Keratinocyte (primary cell): ENCODE measurements at regions not wholly inside any gene's neighbourhood (a gene's known extent, or its start where the extent isn't known, plus 50 kb on each side); places are given as distances from the start of the nearest gene placed in this dataset.

Source experiments
- DNase-seq: peaks from one replicate; pipeline ENCODE4 v3.0.0-alpha.2; 2011; ENCODE audit warnings: low read depth, missing footprints, low spot score
- FAIRE-seq: peaks from 2 replicates; lab custom pipeline; 2011; peaks lifted over from hg19 to GRCh38; lab: Jason Lieb, UNC
- H2AFZ ChIP-seq: 2 replicates; pipeline ENCODE4 v1.6.0; 2012; ENCODE audit warnings: low read length, control low read depth, inconsistent platforms; ENCODE audit not compliant: control insufficient read depth
- H3K27ac ChIP-seq: 2 replicates; pipeline ENCODE4 v1.5.1; 2011; ENCODE audit warnings: low read length; ENCODE audit not compliant: control insufficient read depth, insufficient read depth
- H3K27me3 ChIP-seq: 3 replicates; pipeline ENCODE4 v1.6.0; 2011; ENCODE audit warnings: low read length; ENCODE audit not compliant: control insufficient read depth, insufficient read depth; ENCODE audit errors: extremely low read depth
- H3K36me3 ChIP-seq, 2 experiments: 2 replicates in 1 of 2; 3 replicates in 1 of 2; pipeline ENCODE4 v1.5.1; 2011; ENCODE audit warnings: low read length in 2 of 2, mild to moderate bottlenecking in 1 of 2; ENCODE audit not compliant: control insufficient read depth in 2 of 2, insufficient read depth in 2 of 2; ENCODE audit errors: extremely low read depth in 1 of 2
- H3K4me1 ChIP-seq: 3 replicates; pipeline ENCODE4 v1.5.1; 2011; ENCODE audit warnings: low read length; ENCODE audit not compliant: control insufficient read depth, insufficient read depth; ENCODE audit errors: extremely low read depth
- H3K4me2 ChIP-seq: 3 replicates; pipeline ENCODE4 v1.6.0; 2011; ENCODE audit warnings: low read depth, low read length; ENCODE audit not compliant: control insufficient read depth, insufficient read depth; ENCODE audit errors: extremely low read depth
- H3K4me3 ChIP-seq, 3 experiments: fragments of 200-600 bp in 1 of 3; sonication (generic) in 1 of 3; 2 replicates in 2 of 3; 3 replicates in 1 of 3; pipeline ENCODE4 v1.5.1; 2011 to 2016; ENCODE audit warnings: low read length in 3 of 3, mild to moderate bottlenecking in 3 of 3, control low read depth in 2 of 3, inconsistent platforms in 1 of 3, low read depth in 1 of 3, mixed read lengths in 1 of 3, mixed run types in 1 of 3, moderate library complexity in 1 of 3; ENCODE audit not compliant: control insufficient read depth in 2 of 3, insufficient read depth in 2 of 3; ENCODE audit errors: extremely low read depth in 1 of 3
- H3K79me2 ChIP-seq: 2 replicates; pipeline ENCODE4 v1.6.0; 2012; ENCODE audit warnings: low read length; ENCODE audit not compliant: control insufficient read depth, insufficient read depth
- H3K9ac ChIP-seq: 3 replicates; pipeline ENCODE4 v1.6.0; 2011; ENCODE audit warnings: low read length; ENCODE audit not compliant: control insufficient read depth, insufficient read depth; ENCODE audit errors: extremely low read depth
- H3K9me1 ChIP-seq: 3 replicates; pipeline ENCODE4 v1.6.0; 2011; ENCODE audit warnings: low read length; ENCODE audit not compliant: control insufficient read depth, insufficient read depth; ENCODE audit errors: extremely low read depth
- H3K9me3 ChIP-seq: 2 replicates; pipeline ENCODE4 v1.5.1; 2012; ENCODE audit warnings: low read depth, low read length; ENCODE audit not compliant: control insufficient read depth
- H4K20me1 ChIP-seq: 3 replicates; pipeline ENCODE4 v1.6.0; 2011; ENCODE audit warnings: low read length; ENCODE audit not compliant: control insufficient read depth, insufficient read depth; ENCODE audit errors: extremely low read depth
- CTCF ChIP-seq, 3 experiments: IDR thresholded peaks in 1 of 3; conservative IDR thresholded peaks in 1 of 3; optimal IDR thresholded peaks in 1 of 3; 2 replicates in 2 of 3; 3 replicates in 1 of 3; pipeline versions ENCODE3 to v1.5.1; 2011; ENCODE audit warnings: low read length in 3 of 3, mild to moderate bottlenecking in 3 of 3, moderate library complexity in 2 of 3, control low read depth in 1 of 3, inconsistent platforms in 1 of 3; ENCODE audit not compliant: insufficient read depth in 2 of 3; ENCODE audit errors: extremely low read depth in 1 of 3
- EZH2 ChIP-seq: IDR thresholded peaks from one replicate; pipeline ENCODE4 v1.6.1; 2012; ENCODE audit warnings: inconsistent platforms, mild to moderate bottlenecking, low read length, moderate library complexity
- dilution Hi-C: fragments of 300-500 bp; cut with MboI; formaldehyde crosslinking; loops from one replicate; pipeline ENCODE4 v1.7.0; 2020; ENCODE audit warnings: low sequenced_read_pairs; ENCODE audit not compliant: extremely low pct_ligation_motif_present

DNA sequence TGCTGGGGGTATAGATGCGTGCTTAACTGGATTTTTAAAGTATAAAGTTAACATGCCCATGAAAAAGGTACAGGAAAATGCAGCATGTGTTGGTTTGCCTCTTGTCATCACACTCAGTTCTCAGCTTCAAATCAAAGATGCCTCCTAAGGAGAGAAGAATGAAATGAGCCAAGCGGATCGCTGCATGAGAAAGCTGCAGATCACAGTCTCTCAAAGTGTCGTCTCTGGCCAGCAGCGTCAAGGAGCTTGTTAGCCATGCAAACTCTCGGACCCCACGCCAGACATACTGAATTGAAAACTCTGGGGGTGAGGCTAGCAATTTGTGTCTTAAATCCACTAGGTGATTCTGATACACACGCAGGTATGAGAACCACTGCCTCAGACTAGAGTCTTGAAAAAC lies 297.2 kb downstream of the AJAP1 start:
- dilution Hi-C loops: no loop called here
- H2AFZ ChIP-seq: no peak overlapping the region

DNA sequence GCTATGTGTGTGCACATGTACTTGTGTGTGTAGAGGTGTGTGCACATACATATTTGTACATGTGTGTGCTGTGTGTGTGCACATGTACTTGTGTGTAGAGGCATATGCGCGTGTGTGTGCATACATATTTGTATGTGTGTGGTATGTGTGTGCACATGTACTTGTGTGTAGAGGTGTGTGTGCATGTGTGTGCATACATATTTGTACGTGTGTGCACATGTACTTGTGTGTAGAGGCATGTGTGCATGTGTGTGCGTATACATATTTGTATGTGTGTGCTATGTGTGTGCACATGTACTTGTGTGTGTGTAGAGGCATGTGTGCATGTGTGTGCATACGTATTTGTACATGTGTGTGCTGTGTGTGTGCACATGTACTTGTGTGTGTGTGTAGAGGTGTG lies 291.9 kb downstream of the AJAP1 start:
- H3K9me1 ChIP-seq: no peaks in the 10 kb centered on the region
- H3K9me3 ChIP-seq: peaks cover 5% of the 10 kb centered on the region
- H3K27ac ChIP-seq: no peak overlapping the region
- DNase-seq (no peak), FAIRE-seq (no peak)
- H3K4me3 ChIP-seq: no peak overlapping the region
- H3K79me2 ChIP-seq: no peaks in the 10 kb centered on the region
- no peaks in the 10 kb centered on the region for H3K36me3 ChIP-seq
- H2AFZ ChIP-seq: no peak overlapping the region
- H3K4me2 ChIP-seq: no peak overlapping the region
- no peaks in the 10 kb centered on the region for H3K27me3 ChIP-seq
- TF ChIP-seq CTCF (optimal IDR thresholded peaks at IDR 0.05 in 1 of 3, IDR thresholded peaks at IDR 0.05 in 1 of 3, conservative IDR thresholded peaks at IDR 0.05 in 1 of 3; ENCODE audit: extremely low read depth in 1 of 3, insufficient read depth in 2 of 3, low read length in 3 of 3): no peak
- TF ChIP-seq EZH2: no peak
- dilution Hi-C loops: no loop called here
- H4K20me1 ChIP-seq: no peaks in the 10 kb centered on the region
- H3K9ac ChIP-seq: no peak overlapping the region
- no peaks in the 10 kb centered on the region for H3K4me1 ChIP-seq

More for the DNA sequence above, 297.2 kb downstream of the AJAP1 start:
- Histone ChIP-seq H3K27me3 (no peaks in the 10 kb centered on the region), H4K20me1 (no peaks in the 10 kb centered on the region), H3K27ac (no peak overlapping the region), H3K4me1 (no peaks in the 10 kb centered on the region), H3K36me3 (no peaks in the 10 kb centered on the region), H3K9ac (no peak overlapping the region), H3K9me1 (no peaks in the 10 kb centered on the region), H3K4me3 (no peak overlapping the region), H3K79me2 (no peaks in the 10 kb centered on the region), H3K4me2 (no peak overlapping the region), H3K9me3 (peaks cover under 1% of the 10 kb centered on the region)
- no peak for TF ChIP-seq CTCF (optimal IDR thresholded peaks at IDR 0.05 in 1 of 3, IDR thresholded peaks at IDR 0.05 in 1 of 3, conservative IDR thresholded peaks at IDR 0.05 in 1 of 3; ENCODE audit: extremely low read depth in 1 of 3, insufficient read depth in 2 of 3, low read length in 3 of 3)
- no peak for TF ChIP-seq EZH2
- FAIRE-seq: no peak
- no peak for DNase-seq
